Cardiac fibroblast (primary cell): ENCODE measurements at regions not wholly inside any gene's neighbourhood (a gene's known extent, or its start where the extent isn't known, plus 50 kb on each side); places are given as distances from the start of the nearest gene placed in this dataset.

ENCODE experiments used
- DNase-seq, 2 donors: peaks; one replicate each; pipeline versions ENCODE4 v3.0.0 to v3.0.0-alpha.2; 2010; ENCODE audit warnings: low read depth in 2 of 2
- H3K4me3 ChIP-seq, 2 donors: replicated peaks in 1 of 2; 1 replicate in 1 of 2; 2 replicates in 1 of 2; pipeline ENCODE4 v1.5.1; 2011; ENCODE audit warnings: low read depth in 2 of 2, low read length in 2 of 2, mild to moderate bottlenecking in 2 of 2, moderate library complexity in 1 of 2
- CTCF ChIP-seq: IDR thresholded peaks from one replicate; pipeline ENCODE4 v1.5.1; 2011; ENCODE audit warnings: low read depth, mild to moderate bottlenecking, low read length, inconsistent platforms

GRCh38 chr6:121847806-121848522 is 412.5 kb downstream of the GJA1 start:
- no peak for DNase-seq
- no peak for TF ChIP-seq CTCF
- H3K4me3 ChIP-seq = no peak overlapping the region

- DNase-seq = peak in 1 of 2 donors; percentile 33
- TF ChIP-seq CTCF = no peak
Observed at GRCh38 chr6:121848523-121849255, 413.2 kb downstream of the GJA1 start.

GRCh38 chr6:121849477-121849876 is 414.0 kb downstream of the GJA1 start:
- no peak overlapping the region for H3K4me3 ChIP-seq
- peak; percentile 78 for TF ChIP-seq CTCF
- peak; percentile 85 to 88 for DNase-seq

More at GRCh38 chr6:121848523-121849255, 413.2 kb downstream of the GJA1 start:
- H3K4me3 ChIP-seq = no peak overlapping the region

GRCh38 chr6:121851056-121851455 is 415.6 kb downstream of the GJA1 start:
- DNase-seq = peak in 1 of 2 donors; percentile 42
- TF ChIP-seq CTCF = no peak
- no peak overlapping the region for H3K4me3 ChIP-seq

GRCh38 chr6:121853686-121854085 is 418.2 kb downstream of the GJA1 start:
- DNase-seq = no peak
- TF ChIP-seq CTCF = no peak

GRCh38 chr6:121855521-121855920 is 420.1 kb downstream of the GJA1 start:
- H3K4me3 ChIP-seq = no peak overlapping the region

More at GRCh38 chr6:121853686-121854085, 418.2 kb downstream of the GJA1 start:
- no peak overlapping the region for H3K4me3 ChIP-seq

More at GRCh38 chr6:121855521-121855920, 420.1 kb downstream of the GJA1 start:
- TF ChIP-seq CTCF = no peak
- DNase-seq = no peak
